GM21528 (cell line): ENCODE measurements at regions not wholly inside any gene's neighbourhood (a gene's known extent, or its start where the extent isn't known, plus 50 kb on each side); places are given as distances from the start of the nearest gene placed in this dataset.

Experiments used
- ATAC-seq: cut with Tn5 transposase; IDR thresholded peaks from one replicate; pipeline ENCODE4 v1.9.1; 2021; ENCODE audit warnings: mild to moderate bottlenecking, moderate library complexity; ENCODE audit not compliant: unreplicated experiment, low FRiP score

- no peak for ATAC-seq
These were observed 115.3 kb downstream of the ADSS2 start for GRCh38 chr1:244336232-244336899.

GRCh38 chr1:244337839-244338238 is 113.9 kb downstream of the ADSS2 start:
- no peak for ATAC-seq

GRCh38 chr1:244339073-244339692 is 112.5 kb downstream of the ADSS2 start:
- ATAC-seq, result no peak

GRCh38 chr1:244339776-244340175 is 111.9 kb downstream of the ADSS2 start:
- no peak for ATAC-seq

DNA sequence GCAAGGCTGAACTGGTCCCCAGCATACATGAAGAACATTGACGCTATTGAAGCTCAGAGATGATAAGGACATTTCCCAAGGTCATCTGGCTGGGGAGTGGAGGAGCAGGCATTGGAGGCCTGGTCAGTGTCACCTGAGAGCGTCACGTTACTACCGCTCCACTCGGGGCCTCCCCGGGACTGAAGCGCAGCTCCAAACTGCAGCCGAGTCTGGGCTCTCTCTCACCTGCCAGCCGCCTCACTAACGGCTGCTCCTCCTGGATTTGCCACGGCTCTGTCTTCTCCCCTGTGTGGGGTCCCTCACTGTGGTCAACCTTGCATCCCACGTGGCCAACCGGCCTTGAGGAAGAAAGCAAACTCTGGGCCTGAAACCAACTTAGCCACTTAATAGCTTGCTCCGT is 111.3 kb downstream of the ADSS2 start:
- no peak for ATAC-seq

GRCh38 chr1:244341455-244342450 is 110.0 kb downstream of the ADSS2 start:
- ATAC-seq, result no peak

- no peak for ATAC-seq
These were observed 107.7 kb downstream of the ADSS2 start for GRCh38 chr1:244344001-244344400.

GRCh38 chr1:244346972-244347618 is 104.6 kb downstream of the ADSS2 start:
- ATAC-seq, result no peak

GRCh38 chr1:244347942-244348341 is 103.8 kb downstream of the ADSS2 start:
- ATAC-seq, result no peak

- ATAC-seq, result no peak
These were observed 102.6 kb downstream of the ADSS2 start for GRCh38 chr1:244349103-244349531.

- ATAC-seq, result no peak
These were observed 102.1 kb downstream of the ADSS2 start for GRCh38 chr1:244349581-244350001.

GRCh38 chr1:244350027-244350426 is 101.7 kb downstream of the ADSS2 start:
- ATAC-seq, result peak; percentile 84

DNA sequence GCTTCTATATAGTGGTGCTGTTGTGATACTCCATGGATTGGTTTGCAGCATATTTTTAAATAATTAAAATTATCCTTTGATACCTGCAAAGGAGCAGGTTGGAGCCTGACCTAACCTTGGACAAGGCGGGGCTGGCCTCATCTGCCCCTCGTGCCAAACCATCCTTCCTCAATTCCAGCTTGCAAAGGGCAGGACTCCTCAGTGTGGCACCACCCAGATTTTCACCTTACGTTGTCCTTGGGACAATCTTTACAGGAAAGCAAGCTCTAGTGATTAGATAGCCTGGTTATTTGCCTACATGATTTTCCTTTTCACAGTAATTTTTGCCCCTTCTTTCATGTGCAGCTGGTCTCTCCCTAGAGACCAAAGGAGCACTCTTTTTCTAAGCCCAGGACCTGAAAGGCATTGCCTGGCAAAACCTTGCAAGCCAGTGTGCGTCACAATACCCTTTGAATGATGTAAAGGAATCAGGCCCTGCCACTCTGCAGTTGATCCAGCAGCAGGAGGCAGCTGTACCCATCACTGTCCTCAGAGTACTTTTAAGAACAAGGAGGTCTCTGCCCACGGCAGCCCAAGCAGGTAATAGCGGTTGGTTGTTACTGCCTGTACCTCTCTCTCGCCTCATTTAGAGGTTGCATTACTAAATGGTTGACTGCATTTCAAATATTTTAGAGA is 99.4 kb downstream of the ADSS2 start:
- no peak for ATAC-seq

DNA sequence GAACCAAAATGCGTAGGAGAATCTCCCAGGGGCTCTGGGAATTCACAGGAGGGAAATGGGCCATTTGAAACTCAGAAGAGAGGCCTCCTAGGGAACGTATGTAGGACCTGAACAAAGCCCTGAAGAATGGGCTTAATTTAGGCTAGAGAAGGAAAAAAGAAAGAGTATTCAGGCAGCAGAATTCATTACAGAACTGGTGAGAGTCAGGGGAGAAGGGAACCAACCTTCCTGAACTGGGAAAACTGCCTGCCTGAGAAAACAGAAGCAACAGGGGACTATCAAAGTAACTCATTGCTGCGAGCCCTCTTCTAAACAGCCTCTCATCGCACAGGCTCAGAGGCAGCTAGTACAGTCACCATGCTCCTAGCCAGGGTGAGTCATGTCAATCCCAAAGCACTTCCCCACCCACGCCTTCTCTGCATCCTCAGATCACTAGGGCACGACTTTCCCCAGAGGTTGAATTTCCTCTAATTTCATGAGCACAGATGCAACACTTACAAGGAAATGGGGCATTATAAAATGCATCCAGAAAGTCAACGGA is 98.1 kb downstream of the ADSS2 start:
- no peak for ATAC-seq

DNA sequence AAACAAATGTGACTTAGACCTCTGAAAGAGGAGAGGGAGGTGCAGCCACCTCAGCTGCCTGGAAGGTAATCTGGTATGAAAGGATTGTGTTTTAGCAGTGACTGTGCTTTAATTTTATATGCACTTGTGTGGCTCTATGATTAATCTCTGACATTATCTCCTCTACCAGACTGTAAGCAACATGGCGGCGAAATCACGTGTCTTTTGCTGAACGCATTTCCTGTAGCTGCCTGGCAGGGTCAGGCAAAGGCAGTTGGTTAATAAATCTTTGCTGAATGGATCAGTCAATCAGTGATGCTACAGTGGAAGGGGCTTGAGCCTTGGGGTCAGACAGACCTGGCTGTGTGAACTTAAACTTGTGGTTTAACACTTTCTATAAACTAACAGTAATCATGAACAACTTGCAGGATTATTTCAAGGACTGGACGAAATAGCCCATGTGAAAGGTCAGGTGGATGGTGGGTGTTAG is 96.9 kb downstream of the ADSS2 start:
- ATAC-seq, result no peak

- ATAC-seq, result no peak
These were observed 95.3 kb downstream of the ADSS2 start for GRCh38 chr1:244356376-244356775.
